ENCODE measurements at regions not wholly inside any gene's neighbourhood (a gene's known extent, or its start where the extent isn't known, plus 50 kb on each side); places are given as distances from the start of the nearest gene placed in this dataset.

GRCh38 chr2:196289000-196289399 lies 117.6 kb upstream of the STK17B start:
- ChIA-PET CTCF (interaction anchor here (1.3 to 2.0 kb wide), 2 partner anchors 9 to 164 kb away, joined by 4 to 7 read pairs; no protein-coding TSS in a partner anchor), POLR2A (no interaction called here)
- dilution Hi-C loops (cut with MboI; ENCODE audit: extremely low pct_ligation_motif_present, low sequenced_read_pairs), result no loop called here
- Histone ChIP-seq H2AFZ (ENCODE audit: low read depth, low read length) (no peak overlapping the region), H3K9me3 (replicated peaks; ENCODE audit: control insufficient read depth, insufficient read depth, low read length) (no peaks in the 10 kb centered on the region), H3K36me3 (ENCODE audit: control insufficient read depth in 2 of 2, extremely low read depth in 1 of 2, insufficient read depth in 2 of 2, low read length in 2 of 2) (peaks cover 4 to 23% of the 10 kb centered on the region in 2 experiments), H3K4me3 (replicated peaks in 1 of 3; ENCODE audit: insufficient read depth in 1 of 3, low read depth in 1 of 3, low read length in 3 of 3) (no peak overlapping the region), H3K27me3 (ENCODE audit: control insufficient read depth in 2 of 2, insufficient read depth in 2 of 2, low read length in 2 of 2) (no peaks in the 10 kb centered on the region), H4K20me1 (replicated peaks; ENCODE audit: control insufficient read depth, extremely low read depth, insufficient read depth, low read length) (no peaks in the 10 kb centered on the region), H3K27ac (ENCODE audit: insufficient read depth, low read depth, low read length) (no peak overlapping the region), H3K9ac (replicated peaks; ENCODE audit: extremely low read depth, insufficient read depth, low read length) (no peak overlapping the region), H3K79me2 (ENCODE audit: control insufficient read depth, insufficient read depth, low read length) (no peaks in the 10 kb centered on the region), H3K4me2 (ENCODE audit: insufficient read depth, low read length) (no peak overlapping the region), H3K4me1 (ENCODE audit: control insufficient read depth, extremely low read depth, insufficient read depth, low read length) (peaks cover 28% of the 10 kb centered on the region), H3K9me1 (replicated peaks; ENCODE audit: control insufficient read depth, extremely low read depth, insufficient read depth, low read length) (no peaks in the 10 kb centered on the region)
- no TSS peak for BruUV-seq (replicated peaks)
- FAIRE-seq (no peak), DNase-seq (ENCODE audit: low read depth, low spot score) (no peak)
- TF ChIP-seq, protein P1, sequence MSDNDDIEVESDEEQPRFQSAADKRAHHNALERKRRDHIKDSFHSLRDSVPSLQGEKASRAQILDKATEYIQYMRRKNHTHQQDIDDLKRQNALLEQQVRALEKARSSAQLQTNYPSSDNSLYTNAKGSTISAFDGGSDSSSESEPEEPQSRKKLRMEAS (IDR thresholded peaks at IDR 0.05; ENCODE audit: insufficient read depth, insufficient read length), result no peak
- TF ChIP-seq JUN (IDR thresholded peaks at IDR 0.05; ENCODE audit: borderline replicate concordance, insufficient read depth, insufficient read length, low read depth) (no peak), POLR2AphosphoS5 (IDR thresholded peaks at IDR 0.05; ENCODE audit: insufficient read depth, low read depth, low read length) (no peak), FOS (IDR thresholded peaks at IDR 0.05; ENCODE audit: borderline replicate concordance, insufficient read depth, low read length) (no peak), MYC (IDR thresholded peaks at IDR 0.05; ENCODE audit: low read depth, low read length) (no peak), EZH2 (IDR thresholded peaks at IDR 0.05; ENCODE audit: borderline replicate concordance, low read depth, low read length, severe bottlenecking) (no peak), CTCF (IDR thresholded peaks at IDR 0.05; ENCODE audit: extremely low read depth in 1 of 2, insufficient read depth in 1 of 2, low read depth in 1 of 2, low read length in 2 of 2) (no peak), GATA2 (IDR thresholded peaks at IDR 0.05; ENCODE audit: insufficient read depth, insufficient read length, low read depth, low read length) (no peak), POLR2A (IDR thresholded peaks at IDR 0.05; ENCODE audit: low read depth, low read length) (no peak)
- intact Hi-C loops (cut with micrococcal nuclease), result no loop called here

Data from endothelial cell of umbilical vein (primary cell).